SK-N-MC (cell line): ENCODE measurements at regions not wholly inside any gene's neighbourhood (a gene's known extent, or its start where the extent isn't known, plus 50 kb on each side); places are given as distances from the start of the nearest gene placed in this dataset.

Source experiments
- DNase-seq: peaks from one replicate; pipeline ENCODE4 v3.0.0-alpha.2; 2011; ENCODE audit warnings: low read depth, low spot score
- H3K27ac ChIP-seq: fragments of 200-600 bp; sonication (generic); 2 replicates; pipeline ENCODE4 v1.5.1; 2016; ENCODE audit warnings: mixed run types
- H3K36me3 ChIP-seq: fragments of 200-600 bp; sonication (generic); 2 replicates; pipeline ENCODE4 v1.6.1; 2017; ENCODE audit warnings: antibody characterized with exemption, low read length, mixed read lengths; ENCODE audit not compliant: insufficient read depth
- H3K4me3 ChIP-seq: fragments of 200-600 bp; sonication (generic); 2 replicates; pipeline ENCODE4 v1.5.1; 2016
- H3K9ac ChIP-seq: fragments of 200-600 bp; sonication (generic); 2 replicates; pipeline ENCODE4 v1.8.0; 2017; ENCODE audit warnings: mixed run types, mixed read lengths; ENCODE audit not compliant: insufficient read length
- H3K9me3 ChIP-seq: fragments of 200-600 bp; sonication (generic); 2 replicates; pipeline ENCODE4 v1.6.1; 2017; ENCODE audit warnings: low read depth, mild to moderate bottlenecking, antibody characterized with exemption, low read length, moderate library complexity, mixed read lengths
- EZH2 ChIP-seq: fragments of 200-600 bp; sonication (generic); IDR thresholded peaks from one replicate; pipeline ENCODE4 v1.6.1; 2017; ENCODE audit warnings: antibody characterized with exemption
- FOXP2 ChIP-seq: optimal IDR thresholded peaks from 2 replicates; pipeline ENCODE3; 2011; ENCODE audit warnings: mild to moderate bottlenecking, moderate library complexity; ENCODE audit not compliant: insufficient read depth; ENCODE audit errors: extremely low read length, control extremely low read depth
- POLR2AphosphoS5 ChIP-seq: IDR thresholded peaks from 2 replicates; pipeline ENCODE4 v1.6.1; 2012; ENCODE audit warnings: mild to moderate bottlenecking, low read depth, low read length, borderline replicate concordance

- H3K4me3 ChIP-seq, result no peak overlapping the region
- no peak for DNase-seq
- no peaks in the 10 kb centered on the region for H3K9me3 ChIP-seq
- H3K27ac ChIP-seq, result no peak overlapping the region
- TF ChIP-seq EZH2, result no peak
- TF ChIP-seq FOXP2, result no peak
- TF ChIP-seq POLR2AphosphoS5, result no peak
- H3K9ac ChIP-seq, result no peak overlapping the region
- H3K36me3 ChIP-seq, result no peaks in the 10 kb centered on the region
Measured at GRCh38 chr6:91994787-91995186, 1407.9 kb upstream of the MAP3K7 start.

GRCh38 chr6:91982559-91982958 is 1395.7 kb upstream of the MAP3K7 start:
- no peaks in the 10 kb centered on the region for H3K9me3 ChIP-seq
- no peak for TF ChIP-seq FOXP2
- TF ChIP-seq EZH2, result no peak
- no peak for TF ChIP-seq POLR2AphosphoS5
- H3K36me3 ChIP-seq, result no peaks in the 10 kb centered on the region
- DNase-seq, result no peak
- H3K4me3 ChIP-seq, result no peak overlapping the region
- no peak overlapping the region for H3K9ac ChIP-seq
- H3K27ac ChIP-seq, result no peak overlapping the region

- Histone ChIP-seq H3K27ac (no peak overlapping the region), H3K36me3 (no peaks in the 10 kb centered on the region), H3K4me3 (no peak overlapping the region), H3K9me3 (no peaks in the 10 kb centered on the region), H3K9ac (no peak overlapping the region)
- DNase-seq, result no peak
- TF ChIP-seq FOXP2 (no peak), EZH2 (no peak), POLR2AphosphoS5 (no peak)
Measured at GRCh38 chr6:91976797-91977196, 1389.9 kb upstream of the MAP3K7 start.

DNA sequence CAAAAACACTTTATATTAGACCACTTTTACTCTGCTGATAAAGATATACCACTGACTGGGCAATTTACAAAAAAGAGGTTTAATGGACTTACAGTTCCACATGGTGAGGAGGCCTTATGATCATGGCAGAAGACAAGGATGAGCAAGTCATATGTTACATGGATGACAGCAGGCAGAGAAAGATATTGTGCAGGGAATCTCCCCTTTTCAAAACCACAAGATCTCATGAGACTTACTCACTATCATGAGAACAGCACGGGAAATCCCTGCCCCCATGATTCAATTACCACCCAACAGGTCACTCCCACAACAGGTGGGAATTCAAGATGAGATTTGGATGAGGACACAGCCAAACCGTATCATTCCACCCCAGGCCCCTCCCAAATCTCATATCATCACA is 1383.8 kb upstream of the MAP3K7 start:
- Histone ChIP-seq H3K4me3 (no peak overlapping the region), H3K9me3 (no peaks in the 10 kb centered on the region; the same call in 1 of the 2 replicates), H3K9ac (no peak overlapping the region), H3K27ac (no peak overlapping the region), H3K36me3 (no peaks in the 10 kb centered on the region)
- TF ChIP-seq POLR2AphosphoS5 (no peak), EZH2 (no peak), FOXP2 (no peak)
- DNase-seq, result no peak

GRCh38 chr6:91965872-91966271 is 1379.0 kb upstream of the MAP3K7 start:
- H3K9me3 ChIP-seq, result no peaks in the 10 kb centered on the region; the same call in 1 of the 2 replicates
- H3K36me3 ChIP-seq, result no peaks in the 10 kb centered on the region
- H3K9ac ChIP-seq, result no peak overlapping the region
- no peak for DNase-seq
- TF ChIP-seq FOXP2 (no peak), EZH2 (no peak), POLR2AphosphoS5 (no peak)
- H3K4me3 ChIP-seq, result no peak overlapping the region
- no peak overlapping the region for H3K27ac ChIP-seq

DNA sequence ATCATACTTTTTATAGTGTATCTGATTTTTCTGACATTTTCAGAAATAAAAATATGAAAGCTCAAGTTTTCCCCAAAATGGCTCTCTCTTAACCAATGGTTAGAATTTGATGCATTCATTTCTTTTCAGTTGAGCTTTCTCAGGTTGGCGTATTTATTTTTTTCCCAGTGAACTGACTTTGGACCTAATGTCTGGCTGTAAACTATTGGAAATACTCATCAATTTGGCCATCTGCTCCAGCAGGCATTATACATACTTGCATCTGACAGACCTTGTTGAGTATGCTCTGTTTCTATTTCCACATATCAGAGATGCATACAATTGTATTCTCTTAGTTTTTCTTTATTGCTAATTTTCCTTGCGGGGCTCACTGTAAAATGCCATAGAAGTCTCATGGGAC is 1374.8 kb upstream of the MAP3K7 start:
- no peak for DNase-seq
- Histone ChIP-seq H3K36me3 (no peaks in the 10 kb centered on the region), H3K9ac (no peak overlapping the region), H3K27ac (no peak overlapping the region), H3K9me3 (no peaks in the 10 kb centered on the region), H3K4me3 (no peak overlapping the region)
- TF ChIP-seq FOXP2, result no peak
- TF ChIP-seq POLR2AphosphoS5, result no peak
- no peak for TF ChIP-seq EZH2

DNA sequence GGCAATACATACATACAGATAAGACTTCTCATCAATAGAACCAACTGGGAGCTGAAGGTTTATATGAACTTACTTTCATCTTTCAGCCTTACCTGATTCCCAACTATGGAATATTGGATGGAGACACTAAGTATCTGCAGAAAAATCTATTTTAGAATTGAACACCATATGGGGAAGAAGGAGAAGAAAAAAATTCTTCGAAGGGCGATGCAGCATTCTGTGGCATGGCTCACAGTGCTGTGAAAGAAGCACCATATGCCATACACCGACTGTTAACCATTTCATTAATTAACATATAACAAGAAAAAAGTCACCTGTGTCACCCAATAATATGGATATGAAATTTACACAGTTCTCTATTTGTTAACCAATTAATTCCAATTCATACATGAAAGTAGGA is 1374.4 kb upstream of the MAP3K7 start:
- H3K9me3 ChIP-seq, result no peaks in the 10 kb centered on the region
- H3K9ac ChIP-seq, result no peak overlapping the region
- no peak overlapping the region for H3K4me3 ChIP-seq
- DNase-seq, result no peak
- H3K36me3 ChIP-seq, result no peaks in the 10 kb centered on the region
- TF ChIP-seq FOXP2 (no peak), POLR2AphosphoS5 (no peak), EZH2 (no peak)
- no peak overlapping the region for H3K27ac ChIP-seq

DNA sequence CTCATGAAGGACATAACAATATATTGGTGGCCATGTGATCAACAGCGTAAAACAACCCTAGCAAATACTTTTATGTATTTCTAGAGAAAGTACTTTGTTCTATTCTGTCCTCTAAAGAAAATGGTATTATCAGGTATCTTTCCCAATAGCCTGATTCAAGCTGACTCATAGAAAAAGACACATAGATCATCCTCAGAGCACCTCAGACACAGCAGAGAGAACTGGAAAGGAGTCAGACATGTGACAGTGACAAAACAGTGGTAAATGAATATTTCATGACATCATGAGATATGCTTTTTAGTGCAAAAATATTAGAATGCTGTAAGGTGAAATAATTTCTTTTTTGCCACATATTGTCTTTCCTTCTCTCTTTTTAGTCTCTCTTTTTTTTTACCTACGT is 1355.0 kb upstream of the MAP3K7 start:
- H3K27ac ChIP-seq, result no peak overlapping the region
- no peak for TF ChIP-seq POLR2AphosphoS5
- no peak for TF ChIP-seq FOXP2
- no peak for TF ChIP-seq EZH2
- H3K9ac ChIP-seq, result no peak overlapping the region
- H3K36me3 ChIP-seq, result no peaks in the 10 kb centered on the region
- H3K9me3 ChIP-seq, result no peaks in the 10 kb centered on the region
- no peak for DNase-seq
- no peak overlapping the region for H3K4me3 ChIP-seq

GRCh38 chr6:91940801-91941200 is 1353.9 kb upstream of the MAP3K7 start:
- no peaks in the 10 kb centered on the region for H3K36me3 ChIP-seq
- DNase-seq, result no peak
- no peak overlapping the region for H3K27ac ChIP-seq
- no peak for TF ChIP-seq FOXP2
- no peak for TF ChIP-seq POLR2AphosphoS5
- TF ChIP-seq EZH2, result no peak
- H3K9ac ChIP-seq, result no peak overlapping the region
- no peaks in the 10 kb centered on the region for H3K9me3 ChIP-seq
- no peak overlapping the region for H3K4me3 ChIP-seq

- DNase-seq, result no peak
- Histone ChIP-seq H3K9ac (no peak overlapping the region), H3K9me3 (no peaks in the 10 kb centered on the region), H3K4me3 (no peak overlapping the region), H3K27ac (no peak overlapping the region), H3K36me3 (no peaks in the 10 kb centered on the region)
- TF ChIP-seq POLR2AphosphoS5, result no peak
Measured at GRCh38 chr6:91926827-91927226, 1340.0 kb upstream of the MAP3K7 start.
